ENCODE measurements at regions not wholly inside any gene's neighbourhood (a gene's known extent, or its start where the extent isn't known, plus 50 kb on each side); places are given as distances from the start of the nearest gene placed in this dataset.

- no peak for TF ChIP-seq CTCF (conservative IDR thresholded peaks at IDR 0.05)
- TF ChIP-seq ZFX (IDR thresholded peaks at IDR 0.05) = no peak
These were observed 348.8 kb downstream of the SH3GL2 start for GRCh38 chr9:17927616-17928015.

All from C4-2B (cell line).